Fibroblast of mammary gland (primary cell): ENCODE measurements at regions not wholly inside any gene's neighbourhood (a gene's known extent, or its start where the extent isn't known, plus 50 kb on each side); places are given as distances from the start of the nearest gene placed in this dataset.

Experiments used
- DNase-seq: peaks from one replicate; pipeline ENCODE4 v3.0.0-alpha.2; 2010; ENCODE audit warnings: low read depth
- H3K4me3 ChIP-seq: 2 replicates; pipeline ENCODE4 v1.5.1; 2011; ENCODE audit warnings: low read depth, mild to moderate bottlenecking, low read length, moderate library complexity; ENCODE audit not compliant: control insufficient read depth
- TF ChIP-seq, protein P1 (sequence below): conservative IDR thresholded peaks from 2 replicates; pipeline ENCODE4 v1.5.1; 2011; ENCODE audit warnings: low read depth, low read length, inconsistent platforms; ENCODE audit not compliant: control insufficient read depth, insufficient read depth

DNA sequence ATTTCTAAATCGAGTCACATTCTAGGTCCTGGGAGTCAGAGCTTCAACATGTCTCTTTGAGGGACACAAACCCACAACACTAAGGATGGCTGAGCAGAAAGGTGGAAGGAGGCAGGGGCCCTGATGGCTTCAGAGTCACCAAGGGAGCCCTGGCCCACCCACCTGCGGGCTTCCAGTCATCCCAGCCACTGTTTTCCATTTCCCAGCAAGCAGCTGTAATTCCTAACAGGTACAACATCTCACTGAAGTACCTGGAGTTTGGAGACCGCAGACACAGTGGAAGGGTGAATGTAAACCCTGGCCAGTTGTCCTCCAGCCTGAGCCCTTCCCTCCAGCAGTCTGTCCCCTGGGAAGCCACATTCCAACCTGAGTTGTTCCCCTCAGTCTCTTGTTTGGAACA lies 562.8 kb downstream of the TBC1D22A start:
- TF ChIP-seq, protein P1, sequence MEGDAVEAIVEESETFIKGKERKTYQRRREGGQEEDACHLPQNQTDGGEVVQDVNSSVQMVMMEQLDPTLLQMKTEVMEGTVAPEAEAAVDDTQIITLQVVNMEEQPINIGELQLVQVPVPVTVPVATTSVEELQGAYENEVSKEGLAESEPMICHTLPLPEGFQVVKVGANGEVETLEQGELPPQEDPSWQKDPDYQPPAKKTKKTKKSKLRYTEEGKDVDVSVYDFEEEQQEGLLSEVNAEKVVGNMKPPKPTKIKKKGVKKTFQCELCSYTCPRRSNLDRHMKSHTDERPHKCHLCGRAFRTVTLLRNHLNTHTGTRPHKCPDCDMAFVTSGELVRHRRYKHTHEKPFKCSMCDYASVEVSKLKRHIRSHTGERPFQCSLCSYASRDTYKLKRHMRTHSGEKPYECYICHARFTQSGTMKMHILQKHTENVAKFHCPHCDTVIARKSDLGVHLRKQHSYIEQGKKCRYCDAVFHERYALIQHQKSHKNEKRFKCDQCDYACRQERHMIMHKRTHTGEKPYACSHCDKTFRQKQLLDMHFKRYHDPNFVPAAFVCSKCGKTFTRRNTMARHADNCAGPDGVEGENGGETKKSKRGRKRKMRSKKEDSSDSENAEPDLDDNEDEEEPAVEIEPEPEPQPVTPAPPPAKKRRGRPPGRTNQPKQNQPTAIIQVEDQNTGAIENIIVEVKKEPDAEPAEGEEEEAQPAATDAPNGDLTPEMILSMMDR, result no peak
- H3K4me3 ChIP-seq, result no peak overlapping the region
- DNase-seq, result no peak

DNA sequence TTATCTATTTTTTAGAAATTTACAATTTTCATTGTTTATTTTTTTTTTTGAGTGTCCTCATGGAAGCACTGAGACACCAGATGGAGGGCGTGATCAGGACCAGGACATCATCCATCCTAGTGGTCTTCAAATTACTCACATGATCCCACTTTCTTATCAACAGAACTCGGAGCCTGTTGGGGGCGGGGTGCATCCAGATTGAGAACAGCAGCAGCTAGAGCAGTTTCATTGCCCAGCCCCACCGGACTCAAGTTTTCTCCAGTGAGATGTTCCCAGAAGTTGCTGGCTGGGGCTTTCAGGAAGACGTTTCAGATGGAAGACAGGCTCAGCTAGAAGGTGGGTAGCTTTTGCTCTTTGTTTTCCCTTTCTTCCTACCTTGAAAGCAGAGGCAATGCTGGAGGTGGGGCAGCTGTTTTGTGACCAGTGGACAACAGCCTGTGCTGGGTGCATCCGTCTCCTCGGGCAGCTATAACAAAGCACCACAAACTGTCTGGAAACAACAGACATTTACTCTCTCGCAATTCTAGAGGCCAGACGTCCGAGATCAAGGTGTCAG lies 562.1 kb downstream of the TBC1D22A start:
- H3K4me3 ChIP-seq, result no peak overlapping the region
- TF ChIP-seq, protein P1, result no peak
- DNase-seq, result no peak

DNA sequence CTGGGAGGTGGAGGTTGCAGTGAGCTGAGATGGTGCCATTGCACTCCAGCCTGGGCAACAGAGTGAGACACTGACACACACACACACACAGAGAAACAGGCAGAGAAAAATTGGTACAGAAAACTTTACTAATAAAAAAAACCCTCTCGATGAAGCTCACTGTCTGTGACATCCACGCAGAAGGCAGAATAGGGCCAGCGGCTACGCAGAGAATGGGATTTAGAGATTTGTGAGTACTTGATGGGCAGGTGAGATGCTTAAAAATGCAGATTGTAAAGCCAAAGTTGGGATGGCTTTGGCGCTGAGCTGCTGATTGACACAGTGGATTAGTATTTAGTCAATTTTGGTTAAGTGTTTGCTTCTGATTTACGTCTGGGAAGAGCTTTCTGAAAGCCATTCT lies 561.1 kb downstream of the TBC1D22A start:
- H3K4me3 ChIP-seq, result no peak overlapping the region
- TF ChIP-seq, protein P1, result no peak
- DNase-seq, result no peak

DNA sequence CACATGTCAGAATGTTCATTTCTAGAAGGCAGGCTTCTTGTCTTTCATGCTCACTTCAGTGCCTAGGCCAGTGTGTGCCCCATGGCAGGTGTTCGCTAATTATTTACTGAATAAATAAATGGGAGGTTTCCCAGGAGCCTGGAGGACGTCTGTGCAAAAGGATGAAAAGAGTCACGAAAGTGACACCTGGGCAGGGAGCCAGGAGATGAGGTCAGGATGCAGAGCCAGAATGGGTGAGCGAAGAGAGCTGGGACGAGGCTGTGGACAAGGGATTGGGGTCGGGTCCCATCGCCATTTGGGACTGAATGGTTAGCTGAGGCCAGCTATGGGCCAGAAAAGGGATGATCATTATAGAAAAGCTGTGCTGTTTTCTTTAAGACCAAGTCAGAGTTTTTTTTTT lies 560.4 kb downstream of the TBC1D22A start:
- no peak overlapping the region for H3K4me3 ChIP-seq
- TF ChIP-seq, protein P1, result no peak
- no peak for DNase-seq

DNA sequence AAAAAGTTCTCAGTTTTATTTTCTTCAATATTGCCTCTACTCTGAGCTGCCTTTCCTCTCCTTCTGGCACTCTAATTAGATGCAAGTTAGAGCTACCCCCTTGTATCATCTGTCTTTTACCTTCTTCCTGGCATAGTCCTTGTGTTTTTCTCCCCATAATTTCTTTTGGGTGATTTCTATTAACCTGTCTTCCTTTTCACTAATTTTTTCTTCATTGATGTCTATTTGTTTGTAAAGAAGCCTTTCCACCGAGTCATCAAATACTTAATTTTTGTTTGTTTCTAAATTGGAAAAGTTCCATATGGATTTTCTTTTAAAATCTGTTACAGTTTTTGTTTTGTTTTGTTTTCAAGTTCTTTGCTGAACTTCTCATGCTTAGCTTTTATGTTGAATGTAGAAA lies 558.1 kb downstream of the TBC1D22A start:
- TF ChIP-seq, protein P1, result no peak
- no peak overlapping the region for H3K4me3 ChIP-seq
- no peak for DNase-seq

DNA sequence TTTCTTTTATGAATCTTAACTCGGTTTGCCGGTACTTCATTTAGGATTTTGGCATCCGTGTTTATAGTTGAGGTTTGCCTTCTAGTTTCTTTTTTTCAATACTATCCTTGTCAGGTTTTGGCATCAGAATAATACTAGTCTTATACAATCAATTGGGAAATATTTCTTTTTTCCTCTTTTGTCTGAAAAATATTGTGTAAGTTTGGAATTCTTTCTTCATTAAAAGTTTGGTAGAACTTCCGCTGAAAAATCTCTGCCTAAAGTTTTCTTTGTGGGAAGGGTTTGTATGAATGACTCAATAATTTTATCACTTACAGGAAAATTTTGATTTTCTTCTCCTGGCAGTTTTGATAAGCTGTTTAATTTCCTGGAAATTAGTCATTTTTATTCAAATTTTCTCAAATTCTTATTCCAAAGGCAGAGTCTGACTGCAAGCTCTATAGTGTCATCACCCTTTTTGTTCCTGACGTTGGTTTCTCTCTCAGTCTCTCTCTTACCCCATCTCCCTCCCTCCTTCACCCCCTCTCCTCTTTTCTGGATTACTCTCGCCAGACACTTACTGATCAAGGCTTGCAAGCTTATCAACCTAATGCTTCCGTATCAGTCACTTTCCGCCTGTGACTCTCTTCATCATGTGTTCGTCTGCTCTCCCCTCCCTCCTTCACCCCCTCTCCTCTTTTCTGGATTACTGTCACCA lies 555.7 kb downstream of the TBC1D22A start:
- no peak for DNase-seq
- TF ChIP-seq, protein P1, result no peak
- no peak overlapping the region for H3K4me3 ChIP-seq

DNA sequence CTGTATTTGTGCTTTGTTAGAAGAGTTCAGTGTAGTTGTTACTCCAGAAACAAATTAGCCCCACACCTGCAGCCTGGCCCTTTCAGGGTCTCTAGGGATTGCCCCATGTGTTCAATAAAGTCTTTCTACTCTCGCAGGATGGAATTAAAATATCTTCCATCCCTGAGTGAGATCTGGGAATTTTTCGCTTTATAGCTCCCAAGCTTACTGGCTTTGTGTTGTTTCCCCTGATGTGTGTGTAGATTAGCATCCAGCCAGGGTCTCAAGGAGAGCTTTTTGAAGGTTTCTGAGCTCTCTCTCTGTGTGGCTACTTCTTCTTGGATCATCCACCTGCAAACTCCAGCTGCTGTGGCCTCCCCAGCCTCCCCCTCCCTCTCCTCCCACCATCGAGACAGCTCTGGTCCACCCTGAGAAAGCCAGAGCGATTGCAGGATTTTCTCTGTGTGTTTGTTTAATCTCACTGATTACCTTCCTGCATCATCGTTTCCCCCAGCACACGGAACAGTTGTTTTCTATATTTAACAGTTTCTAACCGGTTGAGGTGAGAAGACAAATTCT lies 553.5 kb downstream of the TBC1D22A start:
- DNase-seq, result no peak
- TF ChIP-seq, protein P1, result no peak
- no peak overlapping the region for H3K4me3 ChIP-seq
